HEK293 (cell line): ENCODE measurements at regions not wholly inside any gene's neighbourhood (a gene's known extent, or its start where the extent isn't known, plus 50 kb on each side); places are given as distances from the start of the nearest gene placed in this dataset.

Source experiments
- CTCF ChIA-PET: fragments of 350-600 bp; formaldehyde crosslinking; extraction: SDS; loops from one replicate; lab custom pipeline; 2021; ENCODE audit warnings: antibody characterized with exemption; lab: Yijun Ruan, JAX
- POLR2A ChIA-PET: fragments of 300-600 bp; formaldehyde crosslinking; extraction: SDS; loops from one replicate; lab custom pipeline; 2020; ENCODE audit warnings: antibody characterized with exemption, inconsistent platforms; lab: Yijun Ruan, JAX
- H3K27ac ChIP-seq: fragments of 200-500 bp; sonication (Bioruptor generic); 2 replicates; pipeline ENCODE4 v1.5.1; 2014; ENCODE audit warnings: low read depth, low read length, control low read depth, inconsistent platforms; ENCODE audit errors: extremely low read depth
- H3K36me3 ChIP-seq, 2 experiments: fragments of 200-500 bp in 1 of 2; sonication (Bioruptor generic) in 1 of 2; 1 replicate in 1 of 2; 2 replicates in 1 of 2; pipeline ENCODE4 v1.5.1; 2014 to 2017; ENCODE audit warnings: inconsistent platforms in 2 of 2, low read length in 2 of 2; ENCODE audit not compliant: control insufficient read depth in 2 of 2, insufficient read depth in 1 of 2
- H3K4me1 ChIP-seq: fragments of 200-500 bp; sonication (Bioruptor generic); 2 replicates; pipeline ENCODE4 v1.5.1; 2014; ENCODE audit warnings: mild to moderate bottlenecking, low read length, inconsistent platforms; ENCODE audit not compliant: control insufficient read depth, insufficient read depth
- H3K4me3 ChIP-seq: 2 replicates; pipeline ENCODE4 v1.5.1; 2011; ENCODE audit warnings: low read depth, mild to moderate bottlenecking, control low read depth, low read length, moderate library complexity
- H3K9me3 ChIP-seq: fragments of 200-500 bp; sonication (Bioruptor generic); 2 replicates; pipeline ENCODE4 v1.5.1; 2014; ENCODE audit warnings: low read depth, low read length, inconsistent platforms; ENCODE audit not compliant: control insufficient read depth, insufficient read depth
- GLIS2 ChIP-seq: fragments of 450-650 bp; formaldehyde crosslinking; IDR thresholded peaks from 2 replicates; pipeline ENCODE4 v1.5.1; 2016; ENCODE audit warnings: missing biosample characterization, missing genetic modification characterization
- HOXD13 ChIP-seq: sonication (generic); formaldehyde crosslinking; IDR thresholded peaks from 2 replicates; pipeline ENCODE4 v1.8.0; 2022; ENCODE audit warnings: missing genetic modification reagents, borderline replicate concordance
- KLF16 ChIP-seq: fragments of 450-650 bp; formaldehyde crosslinking; IDR thresholded peaks from 2 replicates; pipeline ENCODE4 v1.5.1; 2017; ENCODE audit warnings: missing biosample characterization, missing genetic modification characterization
- REPIN1 ChIP-seq: fragments of 450-650 bp; formaldehyde crosslinking; IDR thresholded peaks from 2 replicates; pipeline ENCODE4 v1.5.1; 2017; ENCODE audit warnings: missing biosample characterization, missing genetic modification characterization, low read depth
- SCRT1 ChIP-seq: fragments of 450-650 bp; formaldehyde crosslinking; IDR thresholded peaks from 2 replicates; pipeline ENCODE4 v1.5.1; 2016; ENCODE audit warnings: missing biosample characterization, missing genetic modification characterization, borderline replicate concordance
- YY2 ChIP-seq: fragments of 450-650 bp; formaldehyde crosslinking; IDR thresholded peaks from 2 replicates; pipeline ENCODE4 v1.5.1; 2016; ENCODE audit warnings: missing biosample characterization, missing genetic modification characterization
- ZEB2 ChIP-seq: fragments of 450-650 bp; formaldehyde crosslinking; IDR thresholded peaks from 2 replicates; pipeline ENCODE4 v1.5.1; 2016; ENCODE audit warnings: missing biosample characterization, missing genetic modification characterization
- ZFP69B ChIP-seq: fragments of 450-650 bp; formaldehyde crosslinking; IDR thresholded peaks from 2 replicates; pipeline ENCODE4 v1.5.1; 2016; ENCODE audit warnings: missing biosample characterization, missing genetic modification characterization
- ZNF133 ChIP-seq: fragments of 450-650 bp; formaldehyde crosslinking; IDR thresholded peaks from 2 replicates; pipeline ENCODE4 v1.5.1; 2016; ENCODE audit warnings: missing biosample characterization, missing genetic modification characterization
- ZNF169 ChIP-seq: fragments of 450-650 bp; formaldehyde crosslinking; IDR thresholded peaks from 2 replicates; pipeline ENCODE4 v1.5.1; 2016; ENCODE audit warnings: missing biosample characterization, missing genetic modification characterization
- ZNF223 ChIP-seq: fragments of 450-650 bp; formaldehyde crosslinking; IDR thresholded peaks from 2 replicates; pipeline ENCODE4 v1.5.1; 2016; ENCODE audit warnings: missing biosample characterization, missing genetic modification characterization
- ZNF239 ChIP-seq: fragments of 450-650 bp; formaldehyde crosslinking; IDR thresholded peaks from 2 replicates; pipeline ENCODE4 v1.5.1; 2016; ENCODE audit warnings: missing biosample characterization, missing genetic modification characterization
- ZNF266 ChIP-seq: fragments of 450-650 bp; formaldehyde crosslinking; IDR thresholded peaks from 2 replicates; pipeline ENCODE4 v1.5.1; 2016; ENCODE audit warnings: missing biosample characterization, missing genetic modification characterization, low read depth
- ZNF274 ChIP-seq, 2 experiments: fragments of 200-500 bp in 1 of 2; fragments of 450-650 bp in 1 of 2; sonication (Bioruptor generic) in 1 of 2; formaldehyde crosslinking in 1 of 2; IDR thresholded peaks; 2 replicates each; pipeline versions ENCODE4 v1.5.1 to v1.6.1; 2014 to 2016; ENCODE audit warnings: borderline replicate concordance in 1 of 2, inconsistent platforms in 1 of 2, low read length in 1 of 2, missing biosample characterization in 1 of 2, missing genetic modification characterization in 1 of 2
- ZNF37A ChIP-seq: fragments of 450-650 bp; IDR thresholded peaks from 2 replicates; pipeline ENCODE4 v1.5.1; 2018; ENCODE audit warnings: missing biosample characterization, missing genetic modification characterization
- ZNF501 ChIP-seq: fragments of 450-650 bp; formaldehyde crosslinking; IDR thresholded peaks from 2 replicates; pipeline ENCODE4 v1.5.1; 2016; ENCODE audit warnings: missing biosample characterization, missing genetic modification characterization
- ZNF510 ChIP-seq: fragments of 450-650 bp; formaldehyde crosslinking; IDR thresholded peaks from 2 replicates; pipeline ENCODE4 v1.5.1; 2018; ENCODE audit warnings: mild to moderate bottlenecking, missing genetic modification characterization, missing biosample characterization; ENCODE audit not compliant: insufficient replicate concordance
- ZNF514 ChIP-seq: fragments of 450-650 bp; formaldehyde crosslinking; IDR thresholded peaks from 2 replicates; pipeline ENCODE4 v1.5.1; 2016; ENCODE audit warnings: missing biosample characterization, missing genetic modification characterization
- ZNF529 ChIP-seq: fragments of 450-650 bp; formaldehyde crosslinking; IDR thresholded peaks from 2 replicates; pipeline ENCODE4 v1.5.1; 2017; ENCODE audit warnings: missing genetic modification characterization, missing biosample characterization; ENCODE audit not compliant: insufficient replicate concordance
- ZNF548 ChIP-seq: fragments of 450-650 bp; formaldehyde crosslinking; IDR thresholded peaks from 2 replicates; pipeline ENCODE4 v1.5.1; 2016; ENCODE audit warnings: missing biosample characterization, missing genetic modification characterization
- ZNF560 ChIP-seq: fragments of 450-650 bp; formaldehyde crosslinking; IDR thresholded peaks from 2 replicates; pipeline ENCODE4 v1.5.1; 2017; ENCODE audit warnings: missing biosample characterization, missing genetic modification characterization, borderline replicate concordance
- ZNF654 ChIP-seq: fragments of 450-650 bp; formaldehyde crosslinking; IDR thresholded peaks from 2 replicates; pipeline ENCODE4 v1.5.1; 2016; ENCODE audit warnings: low read depth, missing biosample characterization, missing genetic modification characterization
- ZNF776 ChIP-seq: fragments of 450-650 bp; formaldehyde crosslinking; IDR thresholded peaks from 2 replicates; pipeline ENCODE4 v1.5.0; 2017; ENCODE audit warnings: missing biosample characterization, missing genetic modification characterization, borderline replicate concordance
- TF ChIP-seq, protein P1 (sequence below): fragments of 450-650 bp; formaldehyde crosslinking; IDR thresholded peaks from 2 replicates; pipeline ENCODE4 v1.5.1; 2016; ENCODE audit warnings: missing biosample characterization, missing genetic modification characterization
- TF ChIP-seq, protein P2 (sequence below): fragments of 450-650 bp; formaldehyde crosslinking; IDR thresholded peaks from 2 replicates; pipeline ENCODE4; 2016; ENCODE audit warnings: missing biosample characterization, missing genetic modification characterization
- TF ChIP-seq, protein P3 (sequence below): fragments of 450-650 bp; IDR thresholded peaks from 2 replicates; pipeline ENCODE4 v1.5.1; 2018; ENCODE audit warnings: missing biosample characterization, mild to moderate bottlenecking, missing genetic modification characterization
- TF ChIP-seq, protein P4 (sequence below): fragments of 450-650 bp; formaldehyde crosslinking; IDR thresholded peaks from 2 replicates; pipeline ENCODE4 v1.5.1; 2016; ENCODE audit warnings: missing biosample characterization, missing genetic modification characterization
- TF ChIP-seq, protein P5 (sequence below): fragments of 450-650 bp; formaldehyde crosslinking; IDR thresholded peaks from 2 replicates; pipeline ENCODE4 v1.5.1; 2016; ENCODE audit warnings: missing biosample characterization, missing genetic modification characterization

DNA sequence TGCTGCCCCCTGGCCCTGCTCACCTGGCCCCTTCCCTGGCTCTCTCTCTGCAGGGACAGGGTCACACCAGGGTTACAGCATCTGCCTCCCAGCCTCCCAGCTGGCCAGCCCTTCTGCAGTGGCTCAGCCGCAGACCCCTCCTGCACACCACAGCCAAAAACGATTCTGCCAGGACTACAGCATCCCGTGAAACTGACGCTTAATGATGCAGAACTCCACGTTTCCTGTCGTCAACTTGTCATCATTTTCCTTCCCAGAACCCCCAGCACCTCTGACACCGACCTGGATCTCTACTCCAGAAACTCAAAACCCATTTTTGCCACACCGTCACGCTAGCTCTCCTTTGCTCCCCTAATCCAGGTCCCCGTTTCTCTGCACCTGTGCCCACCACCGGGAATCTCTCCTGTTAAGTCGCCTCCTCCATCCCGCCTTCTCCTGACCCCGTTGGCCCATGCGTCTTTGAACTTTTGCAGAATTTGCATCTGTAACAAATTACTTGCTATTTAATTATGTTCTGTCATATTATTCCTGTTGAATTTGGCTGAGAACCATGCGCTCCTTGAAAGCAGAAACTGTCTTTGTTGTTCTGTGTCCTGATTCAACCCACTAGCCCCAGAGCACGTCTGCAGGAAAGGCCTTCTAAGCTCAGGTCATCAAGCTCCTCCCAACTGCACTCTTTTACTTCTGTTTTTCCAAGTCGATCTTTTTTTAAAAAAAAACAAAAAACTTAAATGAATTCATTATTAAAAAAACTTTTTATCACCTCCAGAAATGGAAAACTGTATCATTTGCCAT lies 173.2 kb upstream of the COPS8 start (continued):
- TF ChIP-seq ZNF560 (tag by site-specific recombination) (no peak), HOXD13 (CRISPR knock-in tag) (no peak), ZFP69B (no peak), ZNF510 (tag by site-specific recombination) (no peak), ZNF776 (tag by site-specific recombination) (no peak), REPIN1 (no peak), ZNF37A (tag by site-specific recombination) (no peak), ZNF529 (tag by site-specific recombination) (no peak), ZNF169 (tag by site-specific recombination) (no peak)
- TF ChIP-seq, protein P1, sequence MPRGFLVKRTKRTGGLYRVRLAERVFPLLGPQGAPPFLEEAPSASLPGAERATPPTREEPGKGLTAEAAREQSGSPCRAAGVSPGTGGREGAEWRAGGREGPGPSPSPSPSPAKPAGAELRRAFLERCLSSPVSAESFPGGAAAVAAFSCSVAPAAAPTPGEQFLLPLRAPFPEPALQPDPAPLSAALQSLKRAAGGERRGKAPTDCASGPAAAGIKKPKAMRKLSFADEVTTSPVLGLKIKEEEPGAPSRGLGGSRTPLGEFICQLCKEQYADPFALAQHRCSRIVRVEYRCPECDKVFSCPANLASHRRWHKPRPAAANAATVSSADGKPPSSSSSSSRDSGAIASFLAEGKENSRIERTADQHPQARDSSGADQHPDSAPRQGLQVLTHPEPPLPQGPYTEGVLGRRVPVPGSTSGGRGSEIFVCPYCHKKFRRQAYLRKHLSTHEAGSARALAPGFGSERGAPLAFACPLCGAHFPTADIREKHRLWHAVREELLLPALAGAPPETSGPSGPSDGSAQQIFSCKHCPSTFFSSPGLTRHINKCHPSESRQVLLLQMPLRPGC (tag by site-specific recombination) = no peak
- TF ChIP-seq, protein P2, sequence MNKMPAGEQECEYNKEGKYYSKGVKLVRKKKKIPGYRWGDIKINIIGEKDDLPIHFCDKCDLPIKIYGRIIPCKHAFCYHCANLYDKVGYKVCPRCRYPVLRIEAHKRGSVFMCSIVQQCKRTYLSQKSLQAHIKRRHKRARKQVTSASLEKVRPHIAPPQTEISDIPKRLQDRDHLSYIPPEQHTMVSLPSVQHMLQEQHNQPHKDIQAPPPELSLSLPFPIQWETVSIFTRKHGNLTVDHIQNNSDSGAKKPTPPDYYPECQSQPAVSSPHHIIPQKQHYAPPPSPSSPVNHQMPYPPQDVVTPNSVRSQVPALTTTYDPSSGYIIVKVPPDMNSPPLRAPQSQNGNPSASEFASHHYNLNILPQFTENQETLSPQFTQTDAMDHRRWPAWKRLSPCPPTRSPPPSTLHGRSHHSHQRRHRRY (tag by site-specific recombination) = no peak

DNA sequence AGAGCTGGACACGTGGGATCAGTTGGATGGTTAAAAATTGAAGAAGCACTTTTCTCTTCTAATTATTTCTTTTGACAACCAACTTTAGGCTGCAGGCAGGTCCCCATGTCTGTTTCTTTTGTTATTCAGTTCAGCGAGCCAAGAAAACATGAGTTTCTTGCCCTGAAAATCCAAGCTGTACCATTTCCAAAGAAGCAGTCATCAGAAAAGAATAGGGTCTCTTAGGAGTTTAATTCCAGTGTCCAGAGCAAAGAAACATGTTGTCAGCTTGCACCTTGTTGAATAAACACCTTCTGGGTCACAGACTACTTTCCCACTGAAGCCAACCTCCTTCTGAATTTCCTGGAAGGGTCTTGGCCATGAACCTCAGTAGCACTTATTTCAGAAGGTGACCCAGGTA lies 170.5 kb upstream of the COPS8 start:
- Histone ChIP-seq H3K4me3 (no peak overlapping the region), H3K4me1 (no peaks in the 10 kb centered on the region), H3K9me3 (no peaks in the 10 kb centered on the region), H3K36me3 (no peaks in the 10 kb centered on the region), H3K27ac (no peak overlapping the region)
- ChIA-PET CTCF (no interaction called here), POLR2A (no interaction called here)
- TF ChIP-seq ZNF133 (tag by site-specific recombination) = no peak
- TF ChIP-seq, protein P3, sequence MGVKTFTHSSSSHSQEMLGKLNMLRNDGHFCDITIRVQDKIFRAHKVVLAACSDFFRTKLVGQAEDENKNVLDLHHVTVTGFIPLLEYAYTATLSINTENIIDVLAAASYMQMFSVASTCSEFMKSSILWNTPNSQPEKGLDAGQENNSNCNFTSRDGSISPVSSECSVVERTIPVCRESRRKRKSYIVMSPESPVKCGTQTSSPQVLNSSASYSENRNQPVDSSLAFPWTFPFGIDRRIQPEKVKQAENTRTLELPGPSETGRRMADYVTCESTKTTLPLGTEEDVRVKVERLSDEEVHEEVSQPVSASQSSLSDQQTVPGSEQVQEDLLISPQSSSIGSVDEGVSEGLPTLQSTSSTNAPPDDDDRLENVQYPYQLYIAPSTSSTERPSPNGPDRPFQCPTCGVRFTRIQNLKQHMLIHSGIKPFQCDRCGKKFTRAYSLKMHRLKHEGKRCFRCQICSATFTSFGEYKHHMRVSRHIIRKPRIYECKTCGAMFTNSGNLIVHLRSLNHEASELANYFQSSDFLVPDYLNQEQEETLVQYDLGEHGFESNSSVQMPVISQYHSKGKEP (tag by site-specific recombination) = no peak
- no peak for TF ChIP-seq ZNF514 (tag by site-specific recombination)
- no peak for TF ChIP-seq SCRT1 (tag by site-specific recombination)
- TF ChIP-seq ZNF654 (tag by site-specific recombination) = no peak
- no peak for TF ChIP-seq GLIS2 (tag by site-specific recombination)
- TF ChIP-seq, protein P4, sequence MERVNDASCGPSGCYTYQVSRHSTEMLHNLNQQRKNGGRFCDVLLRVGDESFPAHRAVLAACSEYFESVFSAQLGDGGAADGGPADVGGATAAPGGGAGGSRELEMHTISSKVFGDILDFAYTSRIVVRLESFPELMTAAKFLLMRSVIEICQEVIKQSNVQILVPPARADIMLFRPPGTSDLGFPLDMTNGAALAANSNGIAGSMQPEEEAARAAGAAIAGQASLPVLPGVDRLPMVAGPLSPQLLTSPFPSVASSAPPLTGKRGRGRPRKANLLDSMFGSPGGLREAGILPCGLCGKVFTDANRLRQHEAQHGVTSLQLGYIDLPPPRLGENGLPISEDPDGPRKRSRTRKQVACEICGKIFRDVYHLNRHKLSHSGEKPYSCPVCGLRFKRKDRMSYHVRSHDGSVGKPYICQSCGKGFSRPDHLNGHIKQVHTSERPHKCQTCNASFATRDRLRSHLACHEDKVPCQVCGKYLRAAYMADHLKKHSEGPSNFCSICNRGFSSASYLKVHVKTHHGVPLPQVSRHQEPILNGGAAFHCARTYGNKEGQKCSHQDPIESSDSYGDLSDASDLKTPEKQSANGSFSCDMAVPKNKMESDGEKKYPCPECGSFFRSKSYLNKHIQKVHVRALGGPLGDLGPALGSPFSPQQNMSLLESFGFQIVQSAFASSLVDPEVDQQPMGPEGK (tag by site-specific recombination) = no peak
- no peak for TF ChIP-seq ZNF239
- no peak for TF ChIP-seq ZNF501 (tag by site-specific recombination)
- TF ChIP-seq ZNF548 = no peak
- no peak for TF ChIP-seq ZNF266 (tag by site-specific recombination)
- TF ChIP-seq ZEB2 (tag by site-specific recombination) = no peak
- TF ChIP-seq ZNF223 (tag by site-specific recombination) = no peak
- TF ChIP-seq ZNF274 (IDR thresholded peaks at IDR 0.05; ENCODE audit: low read length) = no peak
- TF ChIP-seq ZNF274 (tag by site-specific recombination; IDR thresholded peaks at IDR 0.05; ENCODE audit: borderline replicate concordance) = no peak
- TF ChIP-seq, protein P5, sequence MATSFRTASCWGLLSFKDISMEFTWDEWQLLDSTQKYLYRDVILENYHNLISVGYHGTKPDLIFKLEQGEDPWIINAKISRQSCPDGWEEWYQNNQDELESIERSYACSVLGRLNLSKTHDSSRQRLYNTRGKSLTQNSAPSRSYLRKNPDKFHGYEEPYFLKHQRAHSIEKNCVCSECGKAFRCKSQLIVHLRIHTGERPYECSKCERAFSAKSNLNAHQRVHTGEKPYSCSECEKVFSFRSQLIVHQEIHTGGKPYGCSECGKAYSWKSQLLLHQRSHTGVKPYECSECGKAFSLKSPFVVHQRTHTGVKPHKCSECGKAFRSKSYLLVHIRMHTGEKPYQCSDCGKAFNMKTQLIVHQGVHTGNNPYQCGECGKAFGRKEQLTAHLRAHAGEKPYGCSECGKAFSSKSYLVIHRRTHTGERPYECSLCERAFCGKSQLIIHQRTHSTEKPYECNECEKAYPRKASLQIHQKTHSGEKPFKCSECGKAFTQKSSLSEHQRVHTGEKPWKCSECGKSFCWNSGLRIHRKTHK (tag by site-specific recombination) = no peak
- no peak for TF ChIP-seq YY2 (tag by site-specific recombination)
- no peak for TF ChIP-seq KLF16 (tag by site-specific recombination)
